HEK293T (cell line): ENCODE measurements at regions not wholly inside any gene's neighbourhood (a gene's known extent, or its start where the extent isn't known, plus 50 kb on each side); places are given as distances from the start of the nearest gene placed in this dataset.

ENCODE experiments used
- FOXM1 ChIP-seq: fragments of 450-650 bp; IDR thresholded peaks from 2 replicates; pipeline ENCODE4 v1.6.1; 2017; ENCODE audit warnings: mild to moderate bottlenecking, borderline replicate concordance
- NFRKB ChIP-seq: fragments of 450-650 bp; IDR thresholded peaks from 2 replicates; pipeline ENCODE4 v1.6.1; 2016; ENCODE audit warnings: mild to moderate bottlenecking, moderate library complexity
- SP1 ChIP-seq: fragments of 450-650 bp; IDR thresholded peaks from 2 replicates; pipeline ENCODE4 v1.6.1; 2017
- SUZ12 ChIP-seq: fragments of 450-650 bp; IDR thresholded peaks from 2 replicates; pipeline ENCODE4 v1.6.1; 2016; ENCODE audit warnings: mild to moderate bottlenecking

DNA sequence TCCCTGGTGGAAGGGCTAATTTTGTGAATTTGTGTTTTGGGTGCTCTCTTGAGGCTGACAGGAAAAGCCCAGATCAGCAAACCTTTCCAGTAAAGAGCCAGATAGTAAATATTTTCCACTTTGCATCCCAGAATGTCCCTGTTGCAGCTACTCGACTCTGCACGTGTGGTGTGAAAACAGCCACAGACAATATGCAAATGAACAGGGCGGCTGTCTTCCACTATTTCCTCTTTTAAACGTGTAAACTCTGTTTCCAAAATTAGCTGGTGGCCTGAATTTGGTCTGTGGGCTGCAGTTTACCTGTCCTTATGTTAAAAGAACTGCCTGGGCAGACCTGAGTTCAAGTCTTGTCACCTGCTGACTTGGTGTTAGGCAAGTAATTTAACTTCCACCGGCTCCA lies 202.7 kb downstream of the EDEM1 start:
- TF ChIP-seq SP1 (no peak), FOXM1 (no peak), SUZ12 (no peak), NFRKB (no peak)
